ENCODE measurements at regions not wholly inside any gene's neighbourhood (a gene's known extent, or its start where the extent isn't known, plus 50 kb on each side); places are given as distances from the start of the nearest gene placed in this dataset.

- no peak for TF ChIP-seq CTCF (IDR thresholded peaks at IDR 0.05; ENCODE audit: borderline replicate concordance, control extremely low read depth, extremely low read depth, insufficient read depth, missing control alignments)
- DNase-seq (ENCODE audit: low spot score), result no peak
- in situ Hi-C loops (cut with MboI; ENCODE audit: low sequenced_read_pairs, unreplicated experiment), result no loop called here
Measured at GRCh38 chr5:116754556-116754955, 179.9 kb upstream of the SEMA6A start.

- no peak for DNase-seq (ENCODE audit: low spot score)
- in situ Hi-C loops (cut with MboI; ENCODE audit: low sequenced_read_pairs, unreplicated experiment), result no loop called here
- no peak for TF ChIP-seq CTCF (IDR thresholded peaks at IDR 0.05; ENCODE audit: borderline replicate concordance, control extremely low read depth, extremely low read depth, insufficient read depth, missing control alignments)
Measured at GRCh38 chr5:116751684-116752083, 177.1 kb upstream of the SEMA6A start.

- no peak for TF ChIP-seq CTCF (IDR thresholded peaks at IDR 0.05; ENCODE audit: borderline replicate concordance, control extremely low read depth, extremely low read depth, insufficient read depth, missing control alignments)
- in situ Hi-C loops (cut with MboI; ENCODE audit: low sequenced_read_pairs, unreplicated experiment), result no loop called here
- no peak for DNase-seq (ENCODE audit: low spot score)
Measured at GRCh38 chr5:116750631-116751580, 176.3 kb upstream of the SEMA6A start.

- TF ChIP-seq CTCF (IDR thresholded peaks at IDR 0.05; ENCODE audit: borderline replicate concordance, control extremely low read depth, extremely low read depth, insufficient read depth, missing control alignments), result no peak
- no peak for DNase-seq (ENCODE audit: low spot score)
- in situ Hi-C loops (cut with MboI; ENCODE audit: low sequenced_read_pairs, unreplicated experiment), result no loop called here
Measured at GRCh38 chr5:116747881-116748280, 173.3 kb upstream of the SEMA6A start.

- DNase-seq (ENCODE audit: low spot score), result no peak
- TF ChIP-seq CTCF (IDR thresholded peaks at IDR 0.05; ENCODE audit: borderline replicate concordance, control extremely low read depth, extremely low read depth, insufficient read depth, missing control alignments), result no peak
- in situ Hi-C loops (cut with MboI; ENCODE audit: low sequenced_read_pairs, unreplicated experiment), result no loop called here
Measured at GRCh38 chr5:116746668-116747067, 172.0 kb upstream of the SEMA6A start.

GRCh38 chr5:116740771-116741170 is 166.1 kb upstream of the SEMA6A start:
- DNase-seq (ENCODE audit: low spot score), result no peak
- no peak for TF ChIP-seq CTCF (IDR thresholded peaks at IDR 0.05; ENCODE audit: borderline replicate concordance, control extremely low read depth, extremely low read depth, insufficient read depth, missing control alignments)
- in situ Hi-C loops (cut with MboI; ENCODE audit: low sequenced_read_pairs, unreplicated experiment), result no loop called here
